ENCODE measurements at regions not wholly inside any gene's neighbourhood (a gene's known extent, or its start where the extent isn't known, plus 50 kb on each side); places are given as distances from the start of the nearest gene placed in this dataset.
A peak's percentile ranks its signal among the peaks of the same experiment; 100 is the strongest.

GRCh38 chr7:46545790-46546189 lies 624.7 kb upstream of the IGFBP3 start:
- DNase-seq (ENCODE audit: low spot score) = no peak
- Histone ChIP-seq H3K27ac (no peak overlapping the region), H3K4me3 (no peak overlapping the region)
- TF ChIP-seq, protein P1, sequence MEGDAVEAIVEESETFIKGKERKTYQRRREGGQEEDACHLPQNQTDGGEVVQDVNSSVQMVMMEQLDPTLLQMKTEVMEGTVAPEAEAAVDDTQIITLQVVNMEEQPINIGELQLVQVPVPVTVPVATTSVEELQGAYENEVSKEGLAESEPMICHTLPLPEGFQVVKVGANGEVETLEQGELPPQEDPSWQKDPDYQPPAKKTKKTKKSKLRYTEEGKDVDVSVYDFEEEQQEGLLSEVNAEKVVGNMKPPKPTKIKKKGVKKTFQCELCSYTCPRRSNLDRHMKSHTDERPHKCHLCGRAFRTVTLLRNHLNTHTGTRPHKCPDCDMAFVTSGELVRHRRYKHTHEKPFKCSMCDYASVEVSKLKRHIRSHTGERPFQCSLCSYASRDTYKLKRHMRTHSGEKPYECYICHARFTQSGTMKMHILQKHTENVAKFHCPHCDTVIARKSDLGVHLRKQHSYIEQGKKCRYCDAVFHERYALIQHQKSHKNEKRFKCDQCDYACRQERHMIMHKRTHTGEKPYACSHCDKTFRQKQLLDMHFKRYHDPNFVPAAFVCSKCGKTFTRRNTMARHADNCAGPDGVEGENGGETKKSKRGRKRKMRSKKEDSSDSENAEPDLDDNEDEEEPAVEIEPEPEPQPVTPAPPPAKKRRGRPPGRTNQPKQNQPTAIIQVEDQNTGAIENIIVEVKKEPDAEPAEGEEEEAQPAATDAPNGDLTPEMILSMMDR (IDR thresholded peaks at IDR 0.05) = no peak

- Histone ChIP-seq H3K4me3 (no peak overlapping the region), H3K27ac (no peak overlapping the region)
- TF ChIP-seq, protein P1 (IDR thresholded peaks at IDR 0.05) = no peak
- DNase-seq (ENCODE audit: low spot score) = no peak
Measured at GRCh38 chr7:46544396-46545008, 623.4 kb upstream of the IGFBP3 start.

- DNase-seq (ENCODE audit: low spot score) = no peak
- TF ChIP-seq, protein P1 (IDR thresholded peaks at IDR 0.05) = no peak
- Histone ChIP-seq H3K4me3 (no peak overlapping the region), H3K27ac (no peak overlapping the region)
Measured at GRCh38 chr7:46542076-46542475, 621.0 kb upstream of the IGFBP3 start.

DNA sequence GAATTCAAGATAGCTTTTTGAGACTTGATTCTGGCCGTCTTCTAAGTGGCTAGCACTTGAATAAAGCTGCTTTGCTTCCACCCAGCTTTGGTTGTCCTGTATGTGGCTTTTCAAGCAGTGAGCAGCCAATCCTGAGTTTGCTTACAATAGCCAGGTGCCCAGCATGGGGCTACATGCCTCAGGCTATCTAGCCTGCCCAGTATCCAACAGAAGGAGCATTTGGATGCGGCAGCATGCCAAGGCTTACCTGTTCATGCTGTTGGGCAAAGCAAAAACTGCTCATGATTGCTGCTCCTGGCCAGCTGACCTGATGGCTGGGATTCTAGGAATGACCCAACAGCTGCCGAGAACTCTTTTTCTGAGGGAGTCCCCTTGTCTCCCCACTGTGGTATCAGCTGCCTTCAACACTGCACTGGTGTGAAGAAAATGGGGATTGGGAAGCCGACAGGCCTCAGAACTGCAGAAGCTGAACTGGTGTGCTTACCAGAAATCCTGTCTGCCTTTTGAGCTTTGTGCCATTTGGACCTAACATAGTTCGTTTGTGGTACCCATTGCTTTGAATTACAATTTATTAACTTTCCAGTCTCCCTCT lies 618.9 kb upstream of the IGFBP3 start:
- Histone ChIP-seq H3K4me3 (no peak overlapping the region), H3K27ac (no peak overlapping the region)
- no peak for DNase-seq (ENCODE audit: low spot score)
- TF ChIP-seq, protein P1 (IDR thresholded peaks at IDR 0.05) = no peak

DNA sequence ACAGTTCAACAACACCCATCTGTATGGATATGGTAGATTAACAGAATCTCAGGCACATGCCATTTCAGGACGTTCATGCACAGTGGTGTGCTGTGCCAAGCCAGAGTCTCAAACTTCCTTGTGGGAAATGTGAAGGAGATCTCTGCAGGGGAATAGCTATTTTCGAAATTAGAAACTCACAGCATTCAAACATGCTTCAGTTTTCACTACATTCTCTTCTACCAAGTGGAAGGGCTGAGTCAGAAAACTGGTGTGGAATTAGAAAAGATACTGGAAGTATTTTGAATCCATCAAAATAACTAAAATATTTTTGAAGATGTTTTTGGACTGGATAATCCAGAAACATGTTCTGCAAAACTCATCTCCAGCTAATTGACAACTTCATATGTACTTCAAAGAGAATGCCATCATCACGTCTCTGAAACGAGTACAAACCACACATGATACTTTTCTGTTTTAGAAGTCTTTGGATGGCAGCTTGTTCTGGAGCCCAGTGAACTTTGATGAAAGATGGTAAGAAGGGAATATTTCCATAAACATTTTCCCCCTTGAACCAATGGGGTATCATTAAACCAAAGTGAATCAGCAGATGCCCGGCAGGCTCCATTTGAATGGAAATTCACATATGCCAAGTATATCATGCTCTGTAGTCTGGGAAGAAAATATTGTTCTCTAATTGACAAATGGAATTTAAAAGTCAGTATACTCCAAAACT lies 616.3 kb upstream of the IGFBP3 start:
- TF ChIP-seq, protein P1 (IDR thresholded peaks at IDR 0.05) = no peak
- H3K27ac ChIP-seq = peak overlapping the region in 1 of 2 donors; percentile 56
- DNase-seq (ENCODE audit: low spot score) = no peak
- H3K4me3 ChIP-seq = no peak overlapping the region

DNA sequence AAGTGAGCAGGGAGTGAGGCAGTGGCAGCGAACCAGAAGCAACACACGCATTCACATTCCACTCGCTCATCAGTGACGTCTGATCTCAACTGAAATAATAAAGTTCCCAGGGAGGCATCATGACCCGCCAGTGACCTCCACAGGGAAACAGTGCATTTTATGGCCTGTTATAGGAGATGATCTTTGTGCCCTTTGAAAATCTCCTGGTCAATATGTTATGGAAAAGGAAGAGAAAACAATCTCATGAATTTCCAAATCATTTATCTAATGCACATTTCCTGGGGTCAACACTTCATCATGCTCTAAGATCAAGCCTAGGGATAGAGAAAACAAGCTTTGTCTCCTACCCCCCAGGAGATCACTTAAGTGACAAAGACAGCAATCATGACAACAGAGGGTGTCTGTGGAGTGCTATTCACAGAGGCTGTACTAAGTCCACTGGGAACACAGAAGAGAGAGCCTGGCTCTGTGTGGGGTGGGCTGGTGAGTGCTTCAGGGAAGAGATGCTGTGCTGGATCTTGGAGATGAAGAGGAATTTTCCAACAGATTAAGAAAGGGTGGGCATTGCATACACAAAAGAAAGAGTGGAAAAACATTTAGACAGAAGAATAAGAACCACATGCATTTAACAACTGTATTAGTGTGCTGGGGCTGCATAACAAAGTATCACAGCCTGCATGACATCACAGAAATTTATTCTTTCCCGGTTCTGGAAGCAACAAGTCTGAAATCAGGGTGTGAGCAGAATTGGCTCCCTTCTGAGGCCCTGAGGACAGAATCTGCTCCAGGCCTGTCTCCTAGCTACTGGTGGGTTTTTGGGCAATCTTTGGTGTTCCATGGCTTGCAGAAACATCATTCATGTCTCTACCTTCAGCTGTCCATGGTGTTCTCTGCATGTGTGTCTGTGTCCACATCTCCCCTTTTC lies 613.9 kb upstream of the IGFBP3 start:
- Histone ChIP-seq H3K27ac (peak overlapping the region in 1 of 2 donors; percentile 57), H3K4me3 (no peak overlapping the region)
- TF ChIP-seq, protein P1 (IDR thresholded peaks at IDR 0.05) = no peak
- DNase-seq (ENCODE audit: low spot score) = no peak
